SU-DHL-6 (cell line): ENCODE measurements at regions not wholly inside any gene's neighbourhood (a gene's known extent, or its start where the extent isn't known, plus 50 kb on each side); places are given as distances from the start of the nearest gene placed in this dataset.
"Not testable (repeated sequence)": the region's sequence is repeated elsewhere in the genome, so short reads cannot be mapped to it uniquely, and the experiment has no call there.

Experiments
- H2AFZ ChIP-seq: fragments of 200-600 bp; sonication (generic); 2 replicates; pipeline ENCODE4 v1.6.1; 2014; ENCODE audit warnings: low read depth, mild to moderate bottlenecking, moderate library complexity, mixed read lengths, antibody characterized with exemption, low read length; ENCODE audit not compliant: severe bottlenecking
- H3F3A ChIP-seq: fragments of 200-600 bp; shearing (Covaris generic); 2 replicates; pipeline ENCODE4 v1.6.0; 2016; ENCODE audit warnings: antibody characterized with exemption, mild to moderate bottlenecking; ENCODE audit not compliant: insufficient read depth
- H3K27ac ChIP-seq: fragments of 200-600 bp; sonication (generic); 2 replicates; pipeline ENCODE4 v1.5.1; 2016; ENCODE audit warnings: low read depth, mild to moderate bottlenecking, low read length, moderate library complexity, mixed read lengths
- H3K27me3 ChIP-seq: fragments of 200-600 bp; sonication (generic), shearing (Covaris generic); 2 replicates; pipeline ENCODE4 v1.6.0; 2014; ENCODE audit warnings: mild to moderate bottlenecking, low read length
- H3K36me3 ChIP-seq: fragments of 200-600 bp; sonication (generic); 2 replicates; pipeline ENCODE4 v1.6.1; 2014; ENCODE audit warnings: mild to moderate bottlenecking, low read length, mixed read lengths
- H3K4me2 ChIP-seq: fragments of 300-600, 200-600 bp; shearing (Covaris generic), sonication (generic); 2 replicates; pipeline ENCODE4 v1.6.0; 2014; ENCODE audit warnings: low read length, low read depth, mild to moderate bottlenecking; ENCODE audit not compliant: poor library complexity, severe bottlenecking
- H3K4me3 ChIP-seq: fragments of 200-600 bp; sonication (generic); 2 replicates; pipeline ENCODE4 v1.5.1; 2014; ENCODE audit warnings: antibody characterized with exemption, low read length, mild to moderate bottlenecking, mixed read lengths; ENCODE audit not compliant: insufficient read depth, poor library complexity, severe bottlenecking
- H3K79me2 ChIP-seq: fragments of 200-600 bp; sonication (generic); 2 replicates; pipeline ENCODE4 v1.6.1; 2014; ENCODE audit warnings: mild to moderate bottlenecking, low read length, moderate library complexity; ENCODE audit not compliant: insufficient read depth
- H3K9ac ChIP-seq: fragments of 200-600 bp; sonication (generic); 2 replicates; pipeline ENCODE4 v1.7.0; 2014; ENCODE audit warnings: mild to moderate bottlenecking, low read length
- H3K9me2 ChIP-seq: fragments of 200-600 bp; sonication (generic); replicated peaks from 2 replicates; pipeline ENCODE4 v1.6.1; 2014; ENCODE audit warnings: low read length; ENCODE audit not compliant: insufficient read depth
- H3K9me3 ChIP-seq: fragments of 200-600 bp; sonication (generic); 2 replicates; pipeline ENCODE4 v1.6.1; 2014; ENCODE audit warnings: low read length, mixed read lengths; ENCODE audit not compliant: insufficient read depth
- H4K20me1 ChIP-seq: fragments of 200-600 bp; sonication (generic); 2 replicates; pipeline ENCODE4 v1.6.1; 2014; ENCODE audit warnings: low read depth, mild to moderate bottlenecking, antibody characterized with exemption, low read length, moderate library complexity, mixed read lengths
- EZH2phosphoT487 ChIP-seq: fragments of 200-600 bp; sonication (generic), shearing (Covaris generic); conservative IDR thresholded peaks from 2 replicates; pipeline ENCODE4 v1.6.1; 2018; ENCODE audit warnings: mild to moderate bottlenecking, antibody characterized with exemption, low read length, moderate library complexity, mixed read lengths
- TF ChIP-seq, protein P1 (sequence below): fragments of 200-600 bp; sonication (generic); IDR thresholded peaks from one replicate; pipeline ENCODE4 v1.5.1; 2017; ENCODE audit warnings: antibody characterized with exemption, mild to moderate bottlenecking, low read length, moderate library complexity; ENCODE audit not compliant: insufficient read depth, poor library complexity, severe bottlenecking

DNA sequence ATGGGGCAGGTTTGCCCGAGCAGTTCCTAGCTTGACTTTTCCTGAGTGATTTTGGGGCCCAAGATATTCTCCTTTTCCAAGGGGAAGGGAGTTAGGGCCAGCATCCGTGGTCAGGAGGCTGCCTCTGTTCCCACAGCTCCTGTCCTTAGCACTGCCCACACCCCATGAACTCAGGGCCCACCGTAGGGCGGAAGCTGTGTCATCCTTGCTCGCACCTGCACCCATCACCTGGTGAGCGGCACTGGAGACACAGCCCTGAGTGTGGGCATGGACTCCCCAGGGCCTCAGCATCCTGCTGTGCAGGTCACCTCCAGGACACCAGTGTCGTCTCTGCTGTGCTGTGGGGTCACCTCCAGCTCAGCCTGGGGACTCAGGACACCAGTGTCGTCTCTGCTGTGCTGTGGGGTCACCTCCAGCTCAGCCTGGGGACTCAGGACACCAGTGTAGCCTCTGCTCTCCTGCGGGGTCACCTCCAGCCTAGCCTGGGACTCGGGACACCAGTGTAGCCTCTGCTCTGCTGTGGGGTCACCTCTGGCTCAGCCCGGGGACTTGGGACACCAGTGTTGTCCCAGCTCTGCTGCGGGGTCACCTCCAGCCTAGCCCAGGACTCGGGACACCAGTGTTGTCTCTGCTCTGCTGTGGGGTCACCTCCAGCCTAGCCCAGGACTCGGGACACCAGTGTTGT, 322.9 kb downstream of the ADGRD1 start:
- Histone ChIP-seq H3K9me3 (no peaks in the 10 kb centered on the region), H4K20me1 (no peaks in the 10 kb centered on the region), H3K79me2 (no peaks in the 10 kb centered on the region)

DNA sequence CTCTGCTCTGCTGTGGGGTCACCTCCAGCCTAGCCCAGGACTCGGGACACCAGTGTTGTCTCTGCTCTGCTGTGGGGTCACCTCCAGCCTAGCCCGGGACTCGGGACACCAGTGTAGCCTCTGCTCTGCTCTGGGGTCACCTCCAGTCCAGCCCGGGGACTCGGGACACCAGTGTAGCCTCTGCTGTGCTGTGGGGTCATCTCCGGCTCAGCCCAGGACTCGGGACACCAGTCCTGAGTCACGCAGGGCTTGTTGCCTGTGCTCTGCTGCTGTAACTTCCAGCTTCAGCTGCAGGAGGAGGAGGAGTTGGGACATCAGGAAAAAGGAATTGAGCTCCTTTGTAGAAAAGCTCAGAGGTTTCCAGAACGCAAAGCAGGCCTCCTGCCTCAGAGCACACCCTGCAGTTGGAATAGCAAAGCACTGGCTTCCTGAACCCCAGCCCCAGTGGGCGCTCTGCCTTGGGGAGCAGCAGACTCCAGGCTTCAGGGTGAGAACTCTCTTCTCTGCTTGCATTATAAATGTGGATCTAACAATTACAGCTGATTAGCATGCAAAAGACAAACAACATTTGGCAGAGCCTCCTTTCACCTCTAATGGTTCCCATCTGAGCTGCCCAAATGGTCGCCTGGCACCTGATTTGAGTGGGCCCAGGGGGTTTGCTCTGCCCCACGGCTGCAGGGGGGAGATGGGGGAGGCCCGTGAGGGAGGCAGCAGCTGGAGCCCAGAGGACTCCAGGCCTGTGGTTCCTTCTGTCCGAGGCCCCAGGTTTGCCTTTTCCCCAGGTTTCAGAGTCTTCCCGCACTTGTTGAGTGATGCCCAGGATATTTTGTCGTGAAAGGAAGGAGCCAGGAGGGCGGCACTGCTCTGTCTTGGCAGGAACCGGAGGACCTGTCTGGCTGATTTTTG, 323.7 kb downstream of the ADGRD1 start:
- H2AFZ ChIP-seq, H3K9me2 ChIP-seq, H4K20me1 ChIP-seq, H3K79me2 ChIP-seq, H3K27me3 ChIP-seq, H3K27ac ChIP-seq, H3K4me2 ChIP-seq, H3F3A ChIP-seq, H3K4me3 ChIP-seq, H3K36me3 ChIP-seq, H3K9me3 ChIP-seq, H3K9ac ChIP-seq: not testable (repeated sequence)

More for the DNA sequence above, 322.9 kb downstream of the ADGRD1 start:
- H3K27ac ChIP-seq, result no peak overlapping the region
- H3K4me2 ChIP-seq, result no peak overlapping the region
- H3K27me3 ChIP-seq, result no peaks in the 10 kb centered on the region
- H3K9ac ChIP-seq, result no peak overlapping the region
- no peaks in the 10 kb centered on the region for H3K9me2 ChIP-seq
- TF ChIP-seq, protein P1, sequence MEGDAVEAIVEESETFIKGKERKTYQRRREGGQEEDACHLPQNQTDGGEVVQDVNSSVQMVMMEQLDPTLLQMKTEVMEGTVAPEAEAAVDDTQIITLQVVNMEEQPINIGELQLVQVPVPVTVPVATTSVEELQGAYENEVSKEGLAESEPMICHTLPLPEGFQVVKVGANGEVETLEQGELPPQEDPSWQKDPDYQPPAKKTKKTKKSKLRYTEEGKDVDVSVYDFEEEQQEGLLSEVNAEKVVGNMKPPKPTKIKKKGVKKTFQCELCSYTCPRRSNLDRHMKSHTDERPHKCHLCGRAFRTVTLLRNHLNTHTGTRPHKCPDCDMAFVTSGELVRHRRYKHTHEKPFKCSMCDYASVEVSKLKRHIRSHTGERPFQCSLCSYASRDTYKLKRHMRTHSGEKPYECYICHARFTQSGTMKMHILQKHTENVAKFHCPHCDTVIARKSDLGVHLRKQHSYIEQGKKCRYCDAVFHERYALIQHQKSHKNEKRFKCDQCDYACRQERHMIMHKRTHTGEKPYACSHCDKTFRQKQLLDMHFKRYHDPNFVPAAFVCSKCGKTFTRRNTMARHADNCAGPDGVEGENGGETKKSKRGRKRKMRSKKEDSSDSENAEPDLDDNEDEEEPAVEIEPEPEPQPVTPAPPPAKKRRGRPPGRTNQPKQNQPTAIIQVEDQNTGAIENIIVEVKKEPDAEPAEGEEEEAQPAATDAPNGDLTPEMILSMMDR, result no peak
- no peak for TF ChIP-seq EZH2phosphoT487
- H2AFZ ChIP-seq, result no peak overlapping the region
- no peaks in the 10 kb centered on the region for H3K36me3 ChIP-seq
- H3F3A ChIP-seq, result no peaks in the 10 kb centered on the region
- no peak overlapping the region for H3K4me3 ChIP-seq

DNA sequence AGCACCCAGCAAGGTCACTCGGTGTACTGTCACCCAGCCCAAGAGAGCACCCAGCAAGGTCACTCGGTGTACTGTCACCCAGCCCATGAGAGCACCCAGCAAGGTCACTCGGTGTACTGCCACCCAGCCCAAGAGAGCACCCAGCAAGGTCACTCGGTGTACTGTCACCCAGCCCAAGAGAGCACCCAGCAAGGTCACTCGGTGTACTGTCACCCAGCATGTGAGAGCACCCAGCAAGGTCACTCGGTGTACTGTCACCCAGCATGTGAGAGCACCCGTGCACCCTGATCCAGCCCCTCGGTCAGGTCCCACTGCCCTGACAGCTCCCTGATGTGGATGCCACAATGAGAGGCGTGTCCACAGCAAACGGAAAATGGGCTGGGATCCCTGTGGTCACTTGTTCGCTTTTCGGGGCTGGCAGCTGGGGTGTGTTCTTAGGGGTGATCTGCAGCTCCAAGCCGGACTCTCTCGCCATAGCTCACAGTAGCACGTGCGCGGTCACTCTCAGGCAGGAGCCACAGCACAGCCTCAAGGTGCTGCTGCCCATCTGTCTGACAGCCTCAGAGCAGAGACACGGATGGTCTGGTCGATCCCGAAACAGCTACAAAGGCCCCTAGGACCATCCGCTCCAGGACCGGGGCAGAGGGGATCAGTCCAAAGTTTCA, 324.9 kb downstream of the ADGRD1 start:
- H3K9me2 ChIP-seq, H3K4me2 ChIP-seq, H3F3A ChIP-seq, H3K4me3 ChIP-seq, H3K79me2 ChIP-seq, H3K9me3 ChIP-seq, H3K27me3 ChIP-seq, H3K27ac ChIP-seq, H2AFZ ChIP-seq, H4K20me1 ChIP-seq, H3K36me3 ChIP-seq, H3K9ac ChIP-seq: not testable (repeated sequence)

DNA sequence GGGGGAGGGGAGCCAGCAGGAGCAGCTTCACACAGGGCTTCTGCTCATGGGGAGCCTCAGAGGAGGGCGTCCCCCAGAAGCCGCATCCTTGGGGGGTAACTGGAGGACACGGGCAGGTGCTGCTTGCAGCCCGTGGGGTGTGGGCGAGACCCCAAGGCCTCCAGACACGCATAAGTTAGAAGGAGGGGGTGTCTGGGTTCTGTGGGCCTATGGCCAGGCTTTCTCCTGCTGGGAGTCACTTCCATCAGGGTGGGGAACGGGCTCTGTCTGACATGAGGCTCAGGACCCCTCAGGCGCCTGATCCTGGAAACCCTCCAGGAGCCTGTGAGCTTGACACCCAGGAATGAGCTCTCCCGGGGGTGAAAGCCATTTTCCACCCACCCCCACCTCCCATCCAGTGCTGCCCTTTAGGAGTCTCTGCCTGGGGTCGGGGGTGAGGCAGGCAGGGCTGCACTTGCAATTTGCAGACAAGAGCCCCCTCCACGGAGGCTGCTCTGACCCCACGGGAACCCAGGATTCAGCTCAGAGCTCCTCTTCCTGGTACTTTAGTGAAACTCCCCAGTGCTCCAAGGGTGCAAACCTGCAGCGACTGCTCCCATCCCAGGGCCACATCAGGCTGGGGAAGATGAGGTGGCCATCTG, 325.7 kb downstream of the ADGRD1 start:
- TF ChIP-seq, protein P1, result no peak
- TF ChIP-seq EZH2phosphoT487, result no peak
- Histone ChIP-seq H3K27me3 (no peaks in the 10 kb centered on the region), H4K20me1 (no peaks in the 10 kb centered on the region)

More for the DNA sequence above, 325.7 kb downstream of the ADGRD1 start:
- Histone ChIP-seq H3K9ac (no peak overlapping the region), H3K4me3 (no peak overlapping the region), H3K79me2 (no peaks in the 10 kb centered on the region), H3K9me3 (no peaks in the 10 kb centered on the region), H3F3A (no peaks in the 10 kb centered on the region), H3K36me3 (no peaks in the 10 kb centered on the region), H3K9me2 (no peaks in the 10 kb centered on the region), H3K4me2 (no peak overlapping the region), H2AFZ (no peak overlapping the region), H3K27ac (no peak overlapping the region)
